ENCODE measurements at regions not wholly inside any gene's neighbourhood (a gene's known extent, or its start where the extent isn't known, plus 50 kb on each side); places are given as distances from the start of the nearest gene placed in this dataset.

DNA sequence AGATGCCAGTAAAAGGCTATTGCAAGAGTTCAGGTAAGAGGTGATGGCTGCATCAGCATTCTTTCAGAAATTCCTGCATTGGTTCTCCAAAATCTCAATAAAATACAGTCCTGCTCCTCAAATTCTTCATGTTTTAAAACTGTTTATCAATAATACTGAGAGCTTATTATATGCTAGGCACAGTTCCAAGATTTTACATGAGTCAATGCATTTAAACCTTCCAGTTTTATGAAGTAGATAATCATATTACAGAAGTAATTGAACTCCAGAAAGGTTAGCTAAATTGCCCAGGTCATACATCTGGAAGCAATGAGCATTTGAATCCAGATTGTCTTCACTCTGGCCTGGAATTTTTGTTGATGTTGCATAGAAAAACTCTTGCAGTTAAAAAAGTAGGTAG is 282.9 kb upstream of the SLITRK6 start:
- Histone ChIP-seq H3K4me3 (ENCODE audit: control insufficient read depth in 2 of 3, extremely low read depth in 1 of 3, insufficient read depth in 2 of 3, low read depth in 1 of 3, low read length in 3 of 3) (no peak overlapping the region), H3K9me3 (ENCODE audit: control insufficient read depth, low read depth, low read length) (no peaks in the 10 kb centered on the region), H4K20me1 (ENCODE audit: control insufficient read depth, extremely low read depth, insufficient read depth, low read length) (no peaks in the 10 kb centered on the region), H3K36me3 (ENCODE audit: control insufficient read depth in 2 of 2, extremely low read depth in 1 of 2, insufficient read depth in 2 of 2, low read length in 2 of 2) (no peaks in the 10 kb centered on the region), H3K9me1 (ENCODE audit: control insufficient read depth, extremely low read depth, insufficient read depth, low read length) (no peaks in the 10 kb centered on the region), H3K27me3 (ENCODE audit: control insufficient read depth, extremely low read depth, insufficient read depth, low read length) (no peaks in the 10 kb centered on the region), H3K9ac (ENCODE audit: control insufficient read depth, extremely low read depth, insufficient read depth, low read length) (no peak overlapping the region), H3K4me2 (ENCODE audit: control insufficient read depth, extremely low read depth, insufficient read depth, low read depth, low read length) (no peak overlapping the region), H3K79me2 (ENCODE audit: control insufficient read depth, insufficient read depth, low read length) (no peaks in the 10 kb centered on the region), H2AFZ (ENCODE audit: control insufficient read depth, low read length) (no peak overlapping the region), H3K27ac (ENCODE audit: control insufficient read depth, insufficient read depth, low read length) (no peak overlapping the region), H3K4me1 (ENCODE audit: control insufficient read depth, extremely low read depth, insufficient read depth, low read length) (no peaks in the 10 kb centered on the region)
- FAIRE-seq = no peak
- dilution Hi-C loops (cut with MboI; ENCODE audit: extremely low pct_ligation_motif_present, low sequenced_read_pairs) = no loop called here
- no peak for DNase-seq (ENCODE audit: low read depth, low spot score)
- TF ChIP-seq EZH2 (IDR thresholded peaks at IDR 0.05; ENCODE audit: low read length) (no peak), CTCF (optimal IDR thresholded peaks at IDR 0.05 in 1 of 3, IDR thresholded peaks at IDR 0.05 in 1 of 3, conservative IDR thresholded peaks at IDR 0.05 in 1 of 3; ENCODE audit: extremely low read depth in 1 of 3, insufficient read depth in 2 of 3, low read length in 3 of 3) (no peak)

GRCh38 chr13:86080340-86080995 is 281.2 kb upstream of the SLITRK6 start:
- dilution Hi-C loops (cut with MboI; ENCODE audit: extremely low pct_ligation_motif_present, low sequenced_read_pairs) = no loop called here
- DNase-seq (ENCODE audit: low read depth, low spot score) (no peak), FAIRE-seq (no peak)
- no peak for TF ChIP-seq CTCF (optimal IDR thresholded peaks at IDR 0.05 in 1 of 3, IDR thresholded peaks at IDR 0.05 in 1 of 3, conservative IDR thresholded peaks at IDR 0.05 in 1 of 3; ENCODE audit: extremely low read depth in 1 of 3, insufficient read depth in 2 of 3, low read length in 3 of 3)
- TF ChIP-seq EZH2 (IDR thresholded peaks at IDR 0.05; ENCODE audit: low read length) = no peak
- no peaks in the 10 kb centered on the region for H3K9me3 ChIP-seq (ENCODE audit: control insufficient read depth, low read depth, low read length)
- H3K9ac ChIP-seq (ENCODE audit: control insufficient read depth, extremely low read depth, insufficient read depth, low read length) = no peak overlapping the region
- no peaks in the 10 kb centered on the region for H3K27me3 ChIP-seq (ENCODE audit: control insufficient read depth, extremely low read depth, insufficient read depth, low read length)
- H3K4me1 ChIP-seq (ENCODE audit: control insufficient read depth, extremely low read depth, insufficient read depth, low read length) = no peaks in the 10 kb centered on the region
- no peak overlapping the region for H3K4me3 ChIP-seq (ENCODE audit: control insufficient read depth in 2 of 3, extremely low read depth in 1 of 3, insufficient read depth in 2 of 3, low read depth in 1 of 3, low read length in 3 of 3)
- no peaks in the 10 kb centered on the region for H3K79me2 ChIP-seq (ENCODE audit: control insufficient read depth, insufficient read depth, low read length)
- no peak overlapping the region for H3K4me2 ChIP-seq (ENCODE audit: control insufficient read depth, extremely low read depth, insufficient read depth, low read depth, low read length)
- no peaks in the 10 kb centered on the region for H3K36me3 ChIP-seq (ENCODE audit: control insufficient read depth in 2 of 2, extremely low read depth in 1 of 2, insufficient read depth in 2 of 2, low read length in 2 of 2)
- H2AFZ ChIP-seq (ENCODE audit: control insufficient read depth, low read length) = no peak overlapping the region
- no peaks in the 10 kb centered on the region for H4K20me1 ChIP-seq (ENCODE audit: control insufficient read depth, extremely low read depth, insufficient read depth, low read length)
- no peaks in the 10 kb centered on the region for H3K9me1 ChIP-seq (ENCODE audit: control insufficient read depth, extremely low read depth, insufficient read depth, low read length)
- H3K27ac ChIP-seq (ENCODE audit: control insufficient read depth, insufficient read depth, low read length) = no peak overlapping the region

Data from keratinocyte (primary cell).